Epithelial cell of esophagus (primary cell): ENCODE measurements at regions not wholly inside any gene's neighbourhood (a gene's known extent, or its start where the extent isn't known, plus 50 kb on each side); places are given as distances from the start of the nearest gene placed in this dataset.

Experiments
- DNase-seq: peaks from one replicate; pipeline ENCODE4 v3.0.0; 2010; ENCODE audit warnings: low read depth
- H3K4me3 ChIP-seq: 2 replicates; pipeline ENCODE4 v1.5.1; 2011; ENCODE audit warnings: mild to moderate bottlenecking, low read length, control low read depth
- CTCF ChIP-seq: IDR thresholded peaks from 2 replicates; pipeline ENCODE4 v1.5.1; 2011; ENCODE audit warnings: low read depth, mild to moderate bottlenecking, low read length, control low read depth, inconsistent platforms; ENCODE audit not compliant: insufficient read depth; ENCODE audit errors: missing control alignments

- DNase-seq = no peak
- TF ChIP-seq CTCF = no peak
- H3K4me3 ChIP-seq = no peak overlapping the region
Measured at GRCh38 chr10:118950997-118951637, 78.4 kb upstream of the NANOS1 start.

DNA sequence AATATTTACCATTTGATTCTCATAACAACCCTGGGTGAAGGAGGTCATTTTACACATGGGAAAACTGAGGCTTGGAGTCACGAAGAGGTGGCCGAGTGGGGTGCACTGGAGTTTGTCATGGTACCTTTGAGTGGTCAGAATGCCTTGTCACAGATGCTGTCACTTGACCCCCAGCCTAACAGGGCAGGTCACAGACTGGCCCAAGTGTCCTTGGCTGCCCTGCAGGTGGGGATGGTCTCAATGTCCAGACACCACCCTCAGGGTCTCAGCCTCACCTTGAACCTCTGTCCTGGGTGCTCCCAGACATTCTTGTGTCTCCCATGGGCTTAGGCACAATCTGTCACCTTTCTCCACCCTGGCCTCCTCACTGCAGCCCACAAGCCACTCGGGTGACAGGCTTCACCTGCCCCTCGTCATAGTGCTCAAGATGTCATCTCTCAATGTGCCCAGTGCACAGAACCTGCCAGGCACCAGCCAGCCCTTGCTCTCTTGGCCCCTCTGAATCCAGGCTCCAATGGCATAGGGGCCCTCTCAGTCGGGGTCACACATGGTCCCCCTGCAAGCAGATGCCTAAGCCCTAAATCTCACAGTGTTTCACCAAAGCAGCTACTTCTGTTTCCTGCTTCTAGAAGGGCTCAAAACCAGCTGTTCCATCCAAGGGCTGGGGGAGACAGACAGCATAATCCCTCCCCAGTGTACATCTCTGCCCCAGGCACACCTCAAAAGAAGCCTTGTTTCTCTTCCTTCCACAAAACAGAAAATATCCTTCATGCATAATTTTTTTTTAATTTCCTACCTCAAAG lies 76.8 kb upstream of the NANOS1 start:
- no peak for TF ChIP-seq CTCF
- DNase-seq = no peak
- no peak overlapping the region for H3K4me3 ChIP-seq

- TF ChIP-seq CTCF = no peak
- DNase-seq = no peak
- H3K4me3 ChIP-seq = no peak overlapping the region
Measured at GRCh38 chr10:118953598-118954393, 75.7 kb upstream of the NANOS1 start.

DNA sequence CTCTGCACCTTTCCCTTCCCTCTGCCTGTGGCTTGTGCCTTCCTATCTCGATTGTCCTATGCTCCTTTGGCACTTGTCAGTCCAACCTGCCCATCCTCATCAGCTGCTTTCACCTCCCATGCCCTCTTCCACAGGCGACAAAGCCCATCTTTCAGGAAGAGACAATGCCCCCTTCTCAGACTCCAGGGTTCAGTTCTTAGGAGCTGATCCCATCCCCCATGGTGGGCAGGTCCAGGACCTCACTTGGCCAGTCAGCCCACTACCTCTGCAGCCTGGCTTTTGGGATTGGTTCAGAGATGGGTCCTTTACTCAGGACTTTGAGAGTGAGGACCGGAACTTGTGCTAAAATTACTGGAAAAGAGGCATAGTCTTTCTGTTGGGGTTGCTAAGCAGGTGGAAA lies 74.0 kb upstream of the NANOS1 start:
- no peak for TF ChIP-seq CTCF
- DNase-seq = no peak
- no peak overlapping the region for H3K4me3 ChIP-seq

GRCh38 chr10:118955951-118956801 lies 73.3 kb upstream of the NANOS1 start:
- H3K4me3 ChIP-seq = no peak overlapping the region
- DNase-seq = no peak
- no peak for TF ChIP-seq CTCF

DNA sequence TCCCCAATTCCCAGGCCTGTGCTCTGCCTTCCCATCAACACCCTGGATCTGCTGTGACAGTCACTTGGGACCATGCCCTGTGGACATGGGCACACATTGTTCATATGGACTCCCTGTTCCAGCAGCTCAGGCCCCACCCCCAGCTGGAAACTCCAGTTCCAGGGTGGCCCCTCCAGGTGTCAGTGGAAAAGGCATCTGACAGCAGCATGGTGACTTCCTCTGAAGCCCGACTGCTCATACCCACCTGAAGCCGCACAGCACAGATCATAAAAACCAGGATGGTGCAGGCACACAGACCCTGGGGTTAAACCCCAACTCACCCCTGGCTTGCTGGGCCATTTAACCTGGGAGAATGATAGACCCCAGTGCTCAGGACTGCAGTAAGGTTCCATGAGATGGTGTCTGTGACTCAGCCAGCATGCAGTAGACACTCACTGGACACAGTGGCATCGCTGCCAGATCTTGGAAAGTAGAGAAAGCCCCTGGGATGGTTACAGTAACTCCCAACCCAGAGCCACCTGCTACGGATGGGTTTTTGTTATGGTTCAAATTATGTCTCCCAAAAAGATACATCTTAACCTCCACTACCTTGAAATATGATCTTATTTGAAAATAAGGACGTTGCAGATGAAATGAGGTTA lies 72.6 kb upstream of the NANOS1 start:
- no peak for TF ChIP-seq CTCF
- H3K4me3 ChIP-seq = no peak overlapping the region
- DNase-seq = no peak
